K562 (cell line): ENCODE measurements at regions not wholly inside any gene's neighbourhood (a gene's known extent, or its start where the extent isn't known, plus 50 kb on each side); places are given as distances from the start of the nearest gene placed in this dataset.

Experiments
- ATAC-seq: fragments of 200-7000 bp; cut with Tn5 transposase; 3 replicates; pipeline ENCODE4 v1.9.1; 2020; ENCODE audit warnings: moderate library complexity
- BruUV-seq: library from RNA; stranded (reverse); fragments of 400-500 nt; replicated peaks from 2 replicates; lab custom pipeline; 2021; lab: Mats Ljungman, UMichigan
- CTCF ChIA-PET: fragments of 300-600 bp; formaldehyde crosslinking; extraction: SDS; loops from one replicate; lab custom pipeline; 2021; ENCODE audit warnings: low intra/inter-chr PET ratio; lab: Yijun Ruan, JAX
- POLR2A ChIA-PET: fragments of 300-600, 350-650 bp; sonication (Branson Sonifier 250); formaldehyde crosslinking; extraction: SDS; loops from one replicate; lab custom pipeline; 2021; ENCODE audit warnings: antibody characterized with exemption, inconsistent platforms; lab: Yijun Ruan, JAX
- DNase-seq, 4 experiments: peaks; one replicate each; pipeline versions ENCODE4 v3.0.0 to v3.0.0-alpha.2; 2011 to 2018; ENCODE audit warnings: low spot score in 3 of 4, mixed read lengths in 3 of 4; ENCODE audit errors: extremely low read depth in 1 of 4
- FAIRE-seq: peaks from 2 replicates; lab custom pipeline; 2011; peaks lifted over from hg19 to GRCh38; lab: Jason Lieb, UNC
- H2AFZ ChIP-seq: 2 replicates; pipeline ENCODE4 v1.6.0; 2011; ENCODE audit warnings: low read depth, low read length, control low read depth, inconsistent platforms
- H3K27ac ChIP-seq: fragments of 200-600 bp; 3 replicates; pipeline ENCODE4 v1.8.0; 2011; ENCODE audit warnings: low read depth, mild to moderate bottlenecking, control low read depth, inconsistent platforms, low read length, moderate library complexity, mixed read lengths; ENCODE audit errors: extremely low read depth
- H3K27me3 ChIP-seq, 2 experiments: fragments of 300-600 bp in 1 of 2; 2 replicates in 1 of 2; 3 replicates in 1 of 2; pipeline versions ENCODE4 v1.6.0 to v1.8.0; 2011; ENCODE audit warnings: inconsistent platforms in 2 of 2, low read length in 2 of 2, mild to moderate bottlenecking in 1 of 2, mixed read lengths in 1 of 2, moderate library complexity in 1 of 2; ENCODE audit not compliant: control insufficient read depth in 2 of 2, insufficient read depth in 2 of 2
- H3K36me3 ChIP-seq: fragments of 300-600 bp; 3 replicates; pipeline ENCODE4 v1.8.0; 2011; ENCODE audit warnings: mild to moderate bottlenecking, low read length, inconsistent platforms; ENCODE audit not compliant: control insufficient read depth, insufficient read depth
- H3K4me1 ChIP-seq, 2 experiments: fragments of 200-600 bp in 1 of 2; replicated peaks in 1 of 2; 2 replicates in 1 of 2; 3 replicates in 1 of 2; pipeline versions ENCODE4 v1.5.1 to v1.8.0; 2011; ENCODE audit warnings: inconsistent platforms in 2 of 2, low read length in 2 of 2, mild to moderate bottlenecking in 1 of 2, mixed read lengths in 1 of 2, moderate library complexity in 1 of 2; ENCODE audit not compliant: control insufficient read depth in 2 of 2, insufficient read depth in 2 of 2
- H3K4me2 ChIP-seq: 2 replicates; pipeline ENCODE4 v1.6.1; 2011; ENCODE audit warnings: low read length, control low read depth, inconsistent platforms, mixed read lengths; ENCODE audit not compliant: insufficient read depth
- H3K4me3 ChIP-seq: fragments of 200-600 bp; sonication (generic), shearing (Covaris generic); 2 replicates; pipeline ENCODE4 v1.5.1; 2016; ENCODE audit warnings: control low read depth, inconsistent platforms
- H3K79me2 ChIP-seq: fragments of 200-600 bp; 3 replicates; pipeline ENCODE4 v1.8.0; 2011; ENCODE audit warnings: low read length, inconsistent platforms; ENCODE audit not compliant: control insufficient read depth, insufficient read depth
- H3K9ac ChIP-seq, 2 experiments: 2 replicates each; pipeline versions ENCODE4 v1.6.0 to v1.6.1; 2011; ENCODE audit warnings: low read depth in 2 of 2, low read length in 2 of 2, control low read depth in 1 of 2, inconsistent platforms in 1 of 2, mild to moderate bottlenecking in 1 of 2, mixed read lengths in 1 of 2; ENCODE audit not compliant: insufficient read depth in 1 of 2
- H3K9me1 ChIP-seq: one replicate; pipeline ENCODE4 v1.6.0; 2011; ENCODE audit warnings: inconsistent platforms, mild to moderate bottlenecking, low read length, moderate library complexity; ENCODE audit not compliant: control insufficient read depth, insufficient read depth
- H3K9me3 ChIP-seq: replicated peaks from 2 replicates; pipeline ENCODE4 v1.5.1; 2011; ENCODE audit warnings: low read depth, low read length, inconsistent platforms; ENCODE audit not compliant: control insufficient read depth, insufficient read depth
- H4K20me1 ChIP-seq: replicated peaks from 2 replicates; pipeline ENCODE4 v1.6.1; 2011; ENCODE audit warnings: low read length, inconsistent platforms, mixed read lengths; ENCODE audit not compliant: control insufficient read depth, insufficient read depth
- ADNP ChIP-seq: fragments of 200-800 bp; sonication (Bioruptor generic); IDR thresholded peaks from 2 replicates; pipeline ENCODE4 v1.6.1; 2016; ENCODE audit warnings: missing genetic modification characterization, missing compliant biosample characterization
- C11orf30 ChIP-seq: fragments of 450-650 bp; IDR thresholded peaks from 2 replicates; pipeline ENCODE4 v1.6.1; 2016; ENCODE audit warnings: low read depth, mild to moderate bottlenecking
- ELF1 ChIP-seq: fragments of 200-800 bp; sonication (Bioruptor generic); IDR thresholded peaks from 2 replicates; pipeline ENCODE4 v1.6.1; 2016; ENCODE audit warnings: missing genetic modification characterization, missing compliant biosample characterization
- GATA2 ChIP-seq: sonication (generic); formaldehyde crosslinking; IDR thresholded peaks from 2 replicates; pipeline ENCODE4 v1.4.0; 2020; ENCODE audit warnings: mild to moderate bottlenecking, missing genetic modification reagents
- HNRNPLL ChIP-seq: fragments of 200-400 bp; formaldehyde crosslinking; IDR thresholded peaks from 2 replicates; pipeline ENCODE4 v1.6.1; 2017; ENCODE audit warnings: low read length, low read depth, mild to moderate bottlenecking; ENCODE audit not compliant: poor library complexity, severe bottlenecking
- MCM5 ChIP-seq: fragments of 450-650 bp; IDR thresholded peaks from 2 replicates; pipeline ENCODE4 v1.6.1; 2016; ENCODE audit warnings: low read depth
- POLR3A ChIP-seq: IDR thresholded peaks from 2 replicates; pipeline ENCODE4 v1.6.1; 2011; ENCODE audit warnings: borderline replicate concordance, mild to moderate bottlenecking, moderate library complexity; ENCODE audit not compliant: insufficient read length, insufficient read depth; ENCODE audit errors: extremely low read depth
- ZBTB17 ChIP-seq: fragments of 450-650 bp; formaldehyde crosslinking; IDR thresholded peaks from 2 replicates; pipeline ENCODE4 v1.4.0; 2020; ENCODE audit warnings: mild to moderate bottlenecking
- ZSCAN32 ChIP-seq: fragments of 450-650 bp; formaldehyde crosslinking; IDR thresholded peaks from 2 replicates; pipeline ENCODE4 v1.4.0; 2020; ENCODE audit warnings: mild to moderate bottlenecking, moderate library complexity
- WGBS: fragments of 100-300 bp; shearing (Covaris generic); methylation state at CpG from one replicate; pipeline ENCODE4 v1.1.6; 2016; ENCODE audit warnings: low coverage, mixed read lengths; ENCODE audit not compliant: insufficient coverage; ENCODE audit errors: missing lambda C conversion rate; 5-methylcytosine and 5-hydroxymethylcytosine counted together
- in situ Hi-C: fragments of 300-500 bp; cut with MboI; formaldehyde crosslinking; loops from 4 replicates; pipeline ENCODE4 v1.15.0; 2018; ENCODE audit warnings: inconsistent platforms, mixed read lengths
- intact Hi-C: fragments of 100-400 bp; cut with micrococcal nuclease; formaldehyde crosslinking; loops from 2 replicates; pipeline ENCODE4 v1.14.2; 2022
- TF ChIP-seq, protein P1 (sequence below): sonication (generic); formaldehyde crosslinking; IDR thresholded peaks from 2 replicates; pipeline ENCODE4 v1.8.0; 2022; ENCODE audit warnings: mild to moderate bottlenecking, missing genetic modification reagents
- TF ChIP-seq, protein P2 (sequence below): fragments of 250-450 bp; sonication (Bioruptor Pico); IDR thresholded peaks from 2 replicates; pipeline ENCODE4 v1.8.0; 2021; ENCODE audit warnings: moderate library complexity, mild to moderate bottlenecking, inconsistent platforms
- TF ChIP-seq, protein P3 (sequence below): IDR thresholded peaks from 3 replicates; pipeline ENCODE4 v1.6.1; 2011; ENCODE audit warnings: borderline replicate concordance, mild to moderate bottlenecking; ENCODE audit not compliant: insufficient read length, insufficient read depth
- TF ChIP-seq, protein P4 (sequence below), 2 experiments: fragments of 200-800 bp in 1 of 2; sonication (Bioruptor generic) in 1 of 2; sonication (generic) in 1 of 2; formaldehyde crosslinking in 1 of 2; IDR thresholded peaks in 1 of 2; conservative IDR thresholded peaks in 1 of 2; 2 replicates each; pipeline versions ENCODE4 v1.5.0 to v1.6.1; 2016 to 2020; ENCODE audit warnings: missing compliant biosample characterization in 1 of 2, missing genetic modification characterization in 1 of 2, missing genetic modification reagents in 1 of 2

DNA sequence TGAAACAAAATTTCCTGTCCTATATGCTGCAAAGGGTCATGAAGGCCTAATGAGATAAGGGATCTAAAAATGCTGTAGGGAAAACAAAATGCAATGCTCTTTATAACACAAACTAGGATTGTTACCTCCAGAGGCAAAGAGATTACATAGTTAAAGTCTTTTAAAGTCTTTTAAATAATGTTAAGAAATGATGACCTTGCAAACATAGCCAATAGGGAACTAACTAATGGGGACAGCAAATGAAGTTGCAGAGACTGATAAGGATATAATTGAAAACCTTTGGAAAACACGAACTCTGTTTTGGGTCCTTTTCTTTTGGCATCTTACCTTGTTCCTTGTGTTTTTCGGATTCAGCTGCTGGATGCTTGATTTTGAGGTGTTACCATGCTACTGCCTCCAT, 485.9 kb downstream of the KCNA4 start:
- WGBS: 0% methylated on average over 2 of the region's 2 CpGs
- POLR2A ChIA-PET: no interaction called here
- Histone ChIP-seq H3K9ac (no peak overlapping the region), H3K4me2 (no peak overlapping the region), H3K9me3 (no peaks in the 10 kb centered on the region), H3K9me1 (no peaks in the 10 kb centered on the region), H4K20me1 (no peaks in the 10 kb centered on the region), H3K27ac (no peak overlapping the region), H3K79me2 (no peaks in the 10 kb centered on the region), H3K4me1 (no peaks in the 10 kb centered on the region), H3K27me3 (no peaks in the 10 kb centered on the region), H3K4me3 (no peak overlapping the region), H3K36me3 (no peaks in the 10 kb centered on the region), H2AFZ (no peak overlapping the region)
- CTCF ChIA-PET: no interaction called here
- FAIRE-seq: no peak
- ATAC-seq: no peak
- in situ Hi-C loops: no loop called here
- intact Hi-C loops: no loop called here
- no peak for DNase-seq
- no TSS peak for BruUV-seq
- no peak for TF ChIP-seq ZSCAN32 (CRISPR knock-in tag)
- TF ChIP-seq, protein P1, sequence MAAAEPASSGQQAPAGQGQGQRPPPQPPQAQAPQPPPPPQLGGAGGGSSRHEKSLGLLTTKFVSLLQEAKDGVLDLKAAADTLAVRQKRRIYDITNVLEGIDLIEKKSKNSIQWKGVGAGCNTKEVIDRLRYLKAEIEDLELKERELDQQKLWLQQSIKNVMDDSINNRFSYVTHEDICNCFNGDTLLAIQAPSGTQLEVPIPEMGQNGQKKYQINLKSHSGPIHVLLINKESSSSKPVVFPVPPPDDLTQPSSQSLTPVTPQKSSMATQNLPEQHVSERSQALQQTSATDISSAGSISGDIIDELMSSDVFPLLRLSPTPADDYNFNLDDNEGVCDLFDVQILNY (CRISPR knock-in tag): no peak
- TF ChIP-seq ZBTB17 (CRISPR knock-in tag): no peak
- no peak for TF ChIP-seq POLR3A
- TF ChIP-seq, protein P2, sequence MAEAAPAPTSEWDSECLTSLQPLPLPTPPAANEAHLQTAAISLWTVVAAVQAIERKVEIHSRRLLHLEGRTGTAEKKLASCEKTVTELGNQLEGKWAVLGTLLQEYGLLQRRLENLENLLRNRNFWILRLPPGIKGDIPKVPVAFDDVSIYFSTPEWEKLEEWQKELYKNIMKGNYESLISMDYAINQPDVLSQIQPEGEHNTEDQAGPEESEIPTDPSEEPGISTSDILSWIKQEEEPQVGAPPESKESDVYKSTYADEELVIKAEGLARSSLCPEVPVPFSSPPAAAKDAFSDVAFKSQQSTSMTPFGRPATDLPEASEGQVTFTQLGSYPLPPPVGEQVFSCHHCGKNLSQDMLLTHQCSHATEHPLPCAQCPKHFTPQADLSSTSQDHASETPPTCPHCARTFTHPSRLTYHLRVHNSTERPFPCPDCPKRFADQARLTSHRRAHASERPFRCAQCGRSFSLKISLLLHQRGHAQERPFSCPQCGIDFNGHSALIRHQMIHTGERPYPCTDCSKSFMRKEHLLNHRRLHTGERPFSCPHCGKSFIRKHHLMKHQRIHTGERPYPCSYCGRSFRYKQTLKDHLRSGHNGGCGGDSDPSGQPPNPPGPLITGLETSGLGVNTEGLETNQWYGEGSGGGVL (CRISPR knock-in tag): no peak
- TF ChIP-seq GATA2: no peak
- TF ChIP-seq, protein P3, sequence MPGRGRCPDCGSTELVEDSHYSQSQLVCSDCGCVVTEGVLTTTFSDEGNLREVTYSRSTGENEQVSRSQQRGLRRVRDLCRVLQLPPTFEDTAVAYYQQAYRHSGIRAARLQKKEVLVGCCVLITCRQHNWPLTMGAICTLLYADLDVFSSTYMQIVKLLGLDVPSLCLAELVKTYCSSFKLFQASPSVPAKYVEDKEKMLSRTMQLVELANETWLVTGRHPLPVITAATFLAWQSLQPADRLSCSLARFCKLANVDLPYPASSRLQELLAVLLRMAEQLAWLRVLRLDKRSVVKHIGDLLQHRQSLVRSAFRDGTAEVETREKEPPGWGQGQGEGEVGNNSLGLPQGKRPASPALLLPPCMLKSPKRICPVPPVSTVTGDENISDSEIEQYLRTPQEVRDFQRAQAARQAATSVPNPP: no peak
- TF ChIP-seq C11orf30: no peak
- no peak for TF ChIP-seq MCM5
- no peak for TF ChIP-seq ELF1 (tag)
- no peak for TF ChIP-seq HNRNPLL
- no peak for TF ChIP-seq ADNP (tag)
- TF ChIP-seq, protein P4, sequence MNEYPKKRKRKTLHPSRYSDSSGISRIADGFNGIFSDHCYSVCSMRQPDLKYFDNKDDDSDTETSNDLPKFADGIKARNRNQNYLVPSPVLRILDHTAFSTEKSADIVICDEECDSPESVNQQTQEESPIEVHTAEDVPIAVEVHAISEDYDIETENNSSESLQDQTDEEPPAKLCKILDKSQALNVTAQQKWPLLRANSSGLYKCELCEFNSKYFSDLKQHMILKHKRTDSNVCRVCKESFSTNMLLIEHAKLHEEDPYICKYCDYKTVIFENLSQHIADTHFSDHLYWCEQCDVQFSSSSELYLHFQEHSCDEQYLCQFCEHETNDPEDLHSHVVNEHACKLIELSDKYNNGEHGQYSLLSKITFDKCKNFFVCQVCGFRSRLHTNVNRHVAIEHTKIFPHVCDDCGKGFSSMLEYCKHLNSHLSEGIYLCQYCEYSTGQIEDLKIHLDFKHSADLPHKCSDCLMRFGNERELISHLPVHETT (CRISPR knock-in tag; conservative IDR thresholded peaks at IDR 0.05 in 1 of 2, IDR thresholded peaks at IDR 0.05 in 1 of 2): no peak
